IMR-90 (cell line): ENCODE measurements at regions not wholly inside any gene's neighbourhood (a gene's known extent, or its start where the extent isn't known, plus 50 kb on each side); places are given as distances from the start of the nearest gene placed in this dataset.

ENCODE experiments used
- ATAC-seq: fragments of 200-7000 bp; cut with Tn5 transposase; 2 replicates; pipeline ENCODE4 v1.9.1; 2020; ENCODE audit warnings: low read depth, mild to moderate bottlenecking, moderate library complexity
- BruUV-seq: library from RNA; stranded (reverse); fragments of 400-500 nt; replicated peaks from 2 replicates; lab custom pipeline; 2021; lab: Mats Ljungman, UMichigan
- CTCF ChIA-PET: fragments of 300-600 bp; formaldehyde crosslinking; extraction: SDS; loops from one replicate; lab custom pipeline; 2021; ENCODE audit warnings: antibody characterized with exemption; lab: Yijun Ruan, JAX
- POLR2A ChIA-PET: fragments of 300-600 bp; sonication (Branson Sonifier 250); formaldehyde crosslinking; loops from one replicate; lab custom pipeline; 2022; ENCODE audit warnings: antibody characterized with exemption; ENCODE audit not compliant: unreplicated experiment; lab: Charles Lee
- DNase-seq: peaks from one replicate; pipeline ENCODE4 v3.0.0; 2013
- H2AFZ ChIP-seq: replicated peaks from 2 replicates; pipeline ENCODE3; 2013; ENCODE audit warnings: low read length, mild to moderate bottlenecking; ENCODE audit not compliant: poor library complexity
- H2AK5ac ChIP-seq: 2 replicates; pipeline ENCODE4 v1.6.1; 2013; ENCODE audit warnings: low read depth, low read length, inconsistent platforms
- H2AK9ac ChIP-seq: replicated peaks from 2 replicates; pipeline ENCODE3; 2013; ENCODE audit warnings: mild to moderate bottlenecking, low read depth, low read length, moderate library complexity; ENCODE audit not compliant: poor library complexity
- H2BK120ac ChIP-seq: 2 replicates; pipeline ENCODE4 v1.6.1; 2013; ENCODE audit warnings: low read depth, low read length, inconsistent platforms
- H2BK15ac ChIP-seq: 3 replicates; pipeline ENCODE4 v1.6.1; 2013; ENCODE audit warnings: low read depth, low read length, inconsistent platforms
- H2BK20ac ChIP-seq: 2 replicates; pipeline ENCODE4 v1.6.1; 2013; ENCODE audit warnings: low read depth, mild to moderate bottlenecking, inconsistent platforms, low read length, moderate library complexity
- H2BK5ac ChIP-seq: 2 replicates; pipeline ENCODE4 v1.6.1; 2013; ENCODE audit warnings: mild to moderate bottlenecking, low read depth, low read length, inconsistent platforms; ENCODE audit not compliant: poor library complexity, severe bottlenecking
- H3K14ac ChIP-seq: replicated peaks from 2 replicates; pipeline ENCODE4 v1.6.1; 2013; ENCODE audit warnings: low read depth, low read length, inconsistent platforms
- H3K18ac ChIP-seq: 2 replicates; pipeline ENCODE4 v1.6.1; 2013; ENCODE audit warnings: low read depth, low read length, control low read depth
- H3K23ac ChIP-seq: 2 replicates; pipeline ENCODE4 v1.6.1; 2013; ENCODE audit warnings: low read depth, low read length, inconsistent platforms
- H3K27ac ChIP-seq: 2 replicates; pipeline ENCODE4 v1.5.1; 2013; ENCODE audit warnings: mild to moderate bottlenecking, control low read depth, low read length; ENCODE audit not compliant: insufficient read depth
- H3K27me3 ChIP-seq: 2 replicates; pipeline ENCODE4 v1.6.1; 2013; ENCODE audit warnings: low read length; ENCODE audit not compliant: control insufficient read depth, insufficient read depth
- H3K36me3 ChIP-seq: 2 replicates; pipeline ENCODE4 v1.6.1; 2013; ENCODE audit warnings: low read length, mixed read lengths; ENCODE audit not compliant: control insufficient read depth, insufficient read depth
- H3K4ac ChIP-seq: 2 replicates; pipeline ENCODE4 v1.6.1; 2013; ENCODE audit warnings: low read depth, low read length, inconsistent platforms
- H3K4me1 ChIP-seq: 2 replicates; pipeline ENCODE4 v1.6.1; 2013; ENCODE audit warnings: low read length, mixed read lengths; ENCODE audit not compliant: control insufficient read depth, insufficient read depth
- H3K4me2 ChIP-seq: 2 replicates; pipeline ENCODE4 v1.6.1; 2013; ENCODE audit warnings: low read depth, mild to moderate bottlenecking, control low read depth, low read length, moderate library complexity
- H3K4me3 ChIP-seq: 2 replicates; pipeline ENCODE4 v1.5.1; 2013; ENCODE audit warnings: low read depth, mild to moderate bottlenecking, control low read depth, low read length, moderate library complexity; ENCODE audit not compliant: insufficient read depth
- H3K56ac ChIP-seq: 2 replicates; pipeline ENCODE4 v1.6.1; 2013; ENCODE audit warnings: low read length, inconsistent platforms; ENCODE audit not compliant: insufficient read depth; ENCODE audit errors: extremely low read depth
- H3K79me1 ChIP-seq, 2 experiments: 2 replicates each; pipeline ENCODE4 v1.6.1; 2013; ENCODE audit warnings: low read length in 2 of 2, inconsistent platforms in 1 of 2, low read depth in 1 of 2
- H3K9ac ChIP-seq: 2 replicates; pipeline ENCODE4 v1.6.1; 2013; ENCODE audit warnings: low read depth, low read length, control low read depth
- H3K9me1 ChIP-seq: 2 replicates; pipeline ENCODE4 v1.6.1; 2013; ENCODE audit warnings: low read length, inconsistent platforms; ENCODE audit not compliant: insufficient read depth
- H3K9me3 ChIP-seq: 2 replicates; pipeline ENCODE4 v1.6.1; 2013; ENCODE audit warnings: low read length; ENCODE audit not compliant: control insufficient read depth, insufficient read depth
- H4K20me1 ChIP-seq: 2 replicates; pipeline ENCODE4 v1.6.1; 2013; ENCODE audit warnings: low read length, inconsistent platforms; ENCODE audit not compliant: insufficient read depth
- H4K5ac ChIP-seq: 2 replicates; pipeline ENCODE4 v1.6.1; 2013; ENCODE audit warnings: mild to moderate bottlenecking, low read depth, low read length, control low read depth
- H4K8ac ChIP-seq, 2 experiments: 2 replicates each; pipeline ENCODE4 v1.6.1; 2013; ENCODE audit warnings: low read depth in 2 of 2, low read length in 2 of 2, control low read depth in 1 of 2, inconsistent platforms in 1 of 2
- H4K91ac ChIP-seq: 2 replicates; pipeline ENCODE4 v1.6.1; 2013; ENCODE audit warnings: low read depth, low read length, inconsistent platforms; ENCODE audit not compliant: insufficient read depth
- BHLHE40 ChIP-seq: fragments of 150-350 bp; IDR thresholded peaks from 2 replicates; pipeline ENCODE4 v1.6.1; 2016; ENCODE audit warnings: mild to moderate bottlenecking, low read depth, low read length
- CEBPB ChIP-seq: IDR thresholded peaks from 2 replicates; pipeline ENCODE4 v1.6.1; 2012; ENCODE audit warnings: low read depth, low read length, improper control_type of control experiment
- CHD1 ChIP-seq: IDR thresholded peaks from 2 replicates; pipeline ENCODE4 v1.6.1; 2012; ENCODE audit warnings: low read depth, low read length, improper control_type of control experiment
- CTCF ChIP-seq: conservative IDR thresholded peaks from 2 replicates; pipeline ENCODE4 v1.5.1; 2012; ENCODE audit warnings: mild to moderate bottlenecking, low read depth, low read length, improper control_type of control experiment
- ELK1 ChIP-seq: fragments of 150-350 bp; IDR thresholded peaks from 2 replicates; pipeline ENCODE4 v1.6.1; 2016; ENCODE audit warnings: low read depth, mild to moderate bottlenecking, low read length, moderate library complexity, borderline replicate concordance
- MAFK ChIP-seq: IDR thresholded peaks from 2 replicates; pipeline ENCODE4 v1.6.1; 2012; ENCODE audit warnings: low read depth, low read length, improper control_type of control experiment
- MXI1 ChIP-seq: IDR thresholded peaks from 2 replicates; pipeline ENCODE4 v1.6.1; 2012; ENCODE audit warnings: low read depth, mild to moderate bottlenecking, low read length, moderate library complexity, borderline replicate concordance
- NFE2L2 ChIP-seq: fragments of 150-350 bp; IDR thresholded peaks from 2 replicates; pipeline ENCODE4 v1.6.1; 2016; ENCODE audit warnings: low read depth, mild to moderate bottlenecking, low read length
- POLR2A ChIP-seq: IDR thresholded peaks from 2 replicates; pipeline ENCODE4 v1.6.1; 2012; ENCODE audit warnings: mild to moderate bottlenecking, low read depth, low read length
- RAD21 ChIP-seq: IDR thresholded peaks from 2 replicates; pipeline ENCODE4 v1.6.1; 2012; ENCODE audit warnings: low read length, improper control_type of control experiment
- RCOR1 ChIP-seq: IDR thresholded peaks from 2 replicates; pipeline ENCODE4 v1.6.1; 2012; ENCODE audit warnings: mild to moderate bottlenecking, low read length, improper control_type of control experiment; ENCODE audit not compliant: insufficient replicate concordance
- RFX5 ChIP-seq: IDR thresholded peaks from 2 replicates; pipeline ENCODE4 v1.8.0; 2012; ENCODE audit warnings: low read depth, mild to moderate bottlenecking, low read length, moderate library complexity
- SMC3 ChIP-seq: fragments of 150-350 bp; IDR thresholded peaks from 2 replicates; pipeline ENCODE4 v1.6.1; 2016; ENCODE audit warnings: low read depth, mild to moderate bottlenecking, antibody characterized with exemption, low read length, moderate library complexity
- USF2 ChIP-seq: fragments of 150-350 bp; IDR thresholded peaks from 2 replicates; pipeline ENCODE4 v1.6.1; 2017; ENCODE audit warnings: mild to moderate bottlenecking, antibody characterized with exemption, low read length, low read depth
- WGBS, 2 experiments: methylation state at CpG; one replicate each; pipeline versions ENCODE4 v1.1.5 to v1.1.7; 2013; ENCODE audit warnings: missing lambda C conversion rate in 2 of 2; ENCODE audit not compliant: insufficient read length in 1 of 2; ENCODE audit errors: extremely low coverage in 2 of 2; 5-methylcytosine and 5-hydroxymethylcytosine counted together
- dilution Hi-C: fragments of 300-500 bp; cut with HindIII; formaldehyde crosslinking; loops from one replicate; pipeline ENCODE4 v1.14.3; 2018; ENCODE audit warnings: low sequenced_read_pairs; ENCODE audit not compliant: unreplicated experiment
- in situ Hi-C: fragments of 300-500 bp; cut with MboI; formaldehyde crosslinking; loops from 3 replicates; pipeline ENCODE4 v1.14.3; 2019; ENCODE audit warnings: low sequenced_read_pairs, inconsistent platforms, mixed read lengths
- intact Hi-C: fragments of 100-400 bp; cut with micrococcal nuclease; formaldehyde crosslinking; loops from 2 replicates; pipeline ENCODE4 v1.10.0; 2022

GRCh38 chr17:27158382-27158781 is 135.5 kb upstream of the WSB1 start:
- ChIA-PET POLR2A (no interaction called here), CTCF (no interaction called here)
- Histone ChIP-seq H3K27ac (no peak overlapping the region), H3K9me3 (no peaks in the 10 kb centered on the region), H2AK9ac (no peak overlapping the region), H4K8ac (no peak overlapping the region), H3K4me1 (no peaks in the 10 kb centered on the region), H3K27me3 (no peaks in the 10 kb centered on the region), H3K9me1 (no peaks in the 10 kb centered on the region), H3K9ac (no peak overlapping the region), H3K4ac (no peak overlapping the region), H4K91ac (no peak overlapping the region), H2BK120ac (no peak overlapping the region), H3K4me2 (no peak overlapping the region), H3K4me3 (no peak overlapping the region), H2AFZ (no peak overlapping the region), H4K5ac (no peak overlapping the region), H3K14ac (no peak overlapping the region), H3K18ac (no peak overlapping the region), H2AK5ac (no peak overlapping the region), H3K36me3 (no peaks in the 10 kb centered on the region), H2BK15ac (no peak overlapping the region), H2BK20ac (no peak overlapping the region), H4K20me1 (no peaks in the 10 kb centered on the region), H2BK5ac (no peak overlapping the region), H3K56ac (no peak overlapping the region), H3K23ac (no peak overlapping the region), H3K79me1 (no peaks in the 10 kb centered on the region)
- WGBS, 2 experiments: 79% methylated on average over 2 of the region's 18 CpGs; no CpG with 5 or more reads in 1 of the 2 experiments
- DNase-seq (no peak), ATAC-seq (no peak)
- dilution Hi-C loops: no loop called here
- intact Hi-C loops: no loop called here
- TF ChIP-seq SMC3 (no peak), CEBPB (no peak), CHD1 (no peak), MXI1 (no peak), USF2 (no peak), CTCF (no peak), MAFK (no peak), POLR2A (no peak), ELK1 (no peak), RAD21 (no peak), BHLHE40 (no peak), RCOR1 (no peak), NFE2L2 (no peak), RFX5 (no peak)
- no TSS peak for BruUV-seq
- in situ Hi-C loops: no loop called here
